ENCODE measurements at regions not wholly inside any gene's neighbourhood (a gene's known extent, or its start where the extent isn't known, plus 50 kb on each side); places are given as distances from the start of the nearest gene placed in this dataset.
A peak's percentile ranks its signal among the peaks of the same experiment; 100 is the strongest.
"Not testable (repeated sequence)": the region's sequence is repeated elsewhere in the genome, so short reads cannot be mapped to it uniquely, and the experiment has no call there.

DNA sequence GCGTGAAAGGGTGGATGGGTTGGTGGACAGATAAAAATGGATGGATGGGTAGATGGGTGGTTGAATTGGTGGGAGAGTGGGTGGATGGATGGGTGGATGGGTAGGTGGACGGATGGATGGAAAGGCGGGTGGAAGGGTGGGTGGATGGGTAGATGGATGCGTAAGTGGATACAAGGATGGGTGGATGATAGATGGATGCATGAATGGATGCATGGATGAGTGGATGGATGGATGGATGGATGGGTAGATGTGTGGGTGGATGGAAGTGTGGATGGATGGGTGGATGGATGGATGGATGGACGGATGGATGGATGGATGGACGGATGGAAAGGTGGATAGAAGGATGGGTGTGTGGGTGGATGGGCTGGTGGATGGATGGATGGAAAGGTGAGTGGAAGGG lies 77.0 kb upstream of the GRK3 start:
- no peak for DNase-seq (ENCODE audit: low read depth)

DNA sequence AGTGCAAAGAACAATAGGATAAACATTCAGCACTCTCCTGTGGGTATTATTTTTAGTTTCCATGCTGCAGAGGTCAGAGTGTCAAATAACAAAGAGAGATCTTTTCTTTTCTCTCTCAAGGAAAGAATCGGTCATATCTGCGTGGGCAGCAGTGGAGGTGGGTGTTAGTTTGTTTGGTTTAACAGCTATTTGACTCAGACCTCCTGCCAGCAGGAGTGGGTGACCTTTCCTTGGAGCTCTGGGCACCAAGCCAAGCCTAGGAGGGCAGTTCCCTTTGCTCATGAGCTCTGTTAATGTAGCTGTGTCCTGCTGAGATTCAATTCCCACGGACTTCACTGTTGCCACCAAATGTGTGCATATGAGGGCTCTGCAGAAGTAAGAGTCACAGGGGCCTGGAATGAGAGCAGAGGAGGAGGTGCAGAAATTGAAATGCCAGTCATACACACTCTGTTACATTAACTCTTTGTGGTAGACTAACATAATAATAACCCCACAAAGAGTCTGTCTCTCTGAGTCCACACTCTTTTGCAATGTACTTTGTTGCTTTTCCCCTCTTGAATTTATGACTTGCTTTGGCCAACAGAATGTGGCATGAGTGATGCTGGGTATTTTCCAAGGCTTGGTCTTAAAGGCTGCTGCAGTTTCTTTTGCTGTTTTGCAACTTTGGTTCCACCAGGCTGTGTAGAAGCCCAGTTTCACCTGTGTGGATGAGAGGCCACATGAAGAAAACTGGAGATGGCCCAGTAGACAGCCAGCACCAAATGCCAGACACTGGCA lies 76.0 kb upstream of the GRK3 start:
- DNase-seq (ENCODE audit: low read depth), result peak; percentile 58

DNA sequence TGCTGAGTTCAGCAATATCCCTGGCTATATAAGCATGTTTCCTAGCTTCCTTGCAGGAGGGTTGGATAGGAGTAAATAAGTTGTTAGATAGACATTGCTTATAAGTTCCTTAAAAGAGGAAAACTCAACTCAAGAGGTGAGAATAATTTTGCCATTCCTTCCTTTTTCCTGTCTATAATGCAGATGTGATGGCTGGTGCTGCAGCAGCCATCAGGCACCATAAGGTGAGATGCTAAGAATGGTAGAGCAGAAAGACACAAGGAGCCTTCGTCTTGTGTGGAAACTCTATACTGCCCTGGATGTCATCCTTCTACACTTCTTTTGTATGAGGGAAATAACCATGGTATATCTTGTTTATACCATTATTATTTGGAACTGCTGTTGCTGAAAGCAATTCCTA lies 74.5 kb upstream of the GRK3 start:
- DNase-seq (ENCODE audit: low read depth), result no peak

DNA sequence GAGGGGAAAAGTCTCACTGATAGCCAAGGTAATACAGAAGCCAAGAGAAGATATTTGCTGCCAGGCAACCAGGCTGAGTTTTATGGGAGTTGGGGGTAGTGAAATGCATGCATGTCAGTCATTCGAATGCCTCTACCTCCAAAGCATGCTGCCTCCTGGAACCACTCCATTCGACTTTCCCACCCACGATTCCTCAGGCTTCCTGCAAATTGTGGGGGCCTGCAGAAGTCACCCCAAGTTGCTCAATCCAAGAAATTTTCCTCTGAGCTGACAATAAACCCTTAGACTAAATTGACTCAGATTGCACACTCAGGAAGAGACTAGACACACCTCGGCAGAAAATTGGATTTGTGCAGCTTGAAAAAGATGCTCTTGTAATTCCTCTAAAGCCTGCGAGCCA lies 73.6 kb upstream of the GRK3 start:
- DNase-seq (ENCODE audit: low read depth), result no peak

DNA sequence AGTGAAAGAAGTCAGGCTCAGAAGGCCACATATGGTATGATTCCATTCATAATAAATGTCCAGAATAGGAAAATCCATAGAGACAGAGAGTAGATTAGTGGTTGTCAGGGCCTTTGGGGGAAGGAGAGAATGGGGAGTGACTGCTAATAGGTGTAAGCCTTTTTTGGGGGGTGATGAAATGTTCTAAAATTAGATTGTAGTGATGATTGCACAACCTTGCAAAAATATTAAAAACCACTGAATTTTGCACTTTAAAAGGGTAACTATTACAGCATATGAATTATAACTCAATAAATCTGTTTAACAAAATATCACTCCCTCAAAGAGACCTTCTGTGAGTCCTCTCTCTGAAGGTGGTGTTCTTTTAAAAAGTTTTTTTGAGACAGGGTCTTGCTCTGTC lies 72.3 kb upstream of the GRK3 start:
- DNase-seq (ENCODE audit: low read depth), result no peak

DNA sequence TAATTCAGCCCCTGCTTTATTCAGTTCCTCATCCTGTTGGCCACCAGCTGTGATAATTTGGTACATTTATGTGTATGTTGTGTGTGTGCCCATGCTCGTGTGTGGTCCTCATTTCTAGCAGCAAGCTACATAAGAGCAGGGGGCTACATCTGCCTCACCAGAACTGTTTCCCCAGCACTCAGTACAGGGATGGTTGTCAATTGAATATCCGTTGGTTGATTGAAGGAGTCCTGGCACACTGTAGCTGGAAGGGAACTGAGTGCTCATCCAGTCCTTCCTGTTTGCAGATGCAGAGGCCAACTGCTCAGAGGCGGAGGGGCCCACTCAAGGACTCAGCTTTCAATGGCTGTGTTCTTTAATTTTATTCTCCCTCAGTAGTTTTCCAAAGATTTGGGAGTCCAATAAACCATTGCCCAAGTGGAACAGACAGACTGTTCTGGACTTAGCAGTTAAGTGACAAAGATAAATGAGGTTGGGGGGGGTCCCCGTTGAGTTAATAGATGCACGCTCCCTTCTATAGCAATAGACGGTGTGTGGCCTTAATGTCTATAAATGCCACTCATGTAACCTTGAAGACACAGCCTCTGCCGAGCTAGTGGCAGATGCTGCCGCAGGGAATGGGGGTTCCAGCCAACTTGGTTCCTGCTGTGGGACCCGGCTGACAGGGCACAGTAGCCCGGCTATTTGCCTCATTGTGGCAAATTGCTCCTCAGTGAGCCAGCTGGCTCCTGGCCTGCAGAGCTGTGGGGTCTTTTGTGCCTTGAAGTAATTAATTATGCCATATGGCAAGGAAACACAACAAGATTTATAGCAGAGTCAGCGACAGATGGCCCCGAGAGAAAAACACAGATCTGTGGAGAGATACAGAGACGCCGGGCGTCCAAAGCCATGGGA lies 71.4 kb upstream of the GRK3 start:
- DNase-seq (ENCODE audit: low read depth), result no peak

DNA sequence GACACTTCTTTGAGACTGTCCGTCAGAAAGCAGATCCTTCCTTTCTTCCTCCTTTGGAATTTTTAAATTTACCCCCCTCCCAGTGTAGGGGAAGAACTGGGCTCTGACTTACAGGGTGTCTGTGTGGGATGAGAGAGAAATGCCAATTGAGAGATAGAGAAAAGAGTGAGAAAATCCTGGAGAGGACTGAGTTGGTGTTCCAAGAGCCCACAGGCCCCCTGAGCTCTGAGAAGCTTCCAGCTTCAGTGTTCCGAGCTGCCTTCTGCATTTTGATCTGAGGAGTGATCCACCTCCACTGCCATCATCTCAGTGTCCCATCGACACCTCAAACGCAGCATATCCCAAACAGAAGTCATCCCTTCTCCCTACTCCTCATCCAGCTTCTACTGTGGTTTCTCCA lies 70.7 kb upstream of the GRK3 start:
- no peak for DNase-seq (ENCODE audit: low read depth)

DNA sequence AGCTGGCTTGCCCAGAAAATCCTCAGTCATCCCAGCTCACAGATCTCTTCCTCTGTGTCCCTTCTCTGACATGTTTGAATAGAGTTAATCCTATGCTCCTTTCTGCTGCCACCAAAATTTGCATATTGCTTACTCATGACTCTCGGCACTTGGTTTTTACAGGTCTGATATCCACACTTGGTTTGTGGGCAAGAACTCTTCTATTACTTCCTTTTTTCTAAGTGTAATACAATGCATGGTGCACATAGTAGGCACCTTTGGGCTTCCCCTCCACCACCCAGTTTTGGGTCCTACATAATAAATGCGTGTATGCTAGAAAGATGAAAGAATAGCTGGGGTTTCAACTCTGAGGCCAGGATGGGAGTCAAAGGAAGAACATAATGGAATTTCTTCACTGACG lies 69.7 kb upstream of the GRK3 start:
- no peak for DNase-seq (ENCODE audit: low read depth)

DNA sequence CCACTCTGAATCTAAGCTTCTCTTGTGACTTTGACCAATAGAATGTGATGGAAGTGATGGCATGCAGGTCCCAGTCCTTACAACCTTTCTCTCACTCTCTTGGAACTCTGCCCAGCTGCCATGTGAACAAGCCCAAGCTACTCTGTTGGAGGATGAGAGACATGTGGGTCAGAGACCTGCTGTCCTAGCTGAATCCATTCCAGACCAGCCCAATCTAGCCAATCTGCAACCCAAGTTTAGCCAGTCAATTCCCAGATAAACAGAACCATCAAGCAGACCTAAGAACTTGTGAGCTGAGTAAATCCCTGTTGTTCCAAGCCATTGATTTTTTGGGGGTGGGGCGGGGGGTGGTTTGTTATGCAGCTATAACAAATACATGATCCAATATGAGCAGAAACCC lies 69.2 kb upstream of the GRK3 start:
- DNase-seq (ENCODE audit: low read depth), result no peak

DNA sequence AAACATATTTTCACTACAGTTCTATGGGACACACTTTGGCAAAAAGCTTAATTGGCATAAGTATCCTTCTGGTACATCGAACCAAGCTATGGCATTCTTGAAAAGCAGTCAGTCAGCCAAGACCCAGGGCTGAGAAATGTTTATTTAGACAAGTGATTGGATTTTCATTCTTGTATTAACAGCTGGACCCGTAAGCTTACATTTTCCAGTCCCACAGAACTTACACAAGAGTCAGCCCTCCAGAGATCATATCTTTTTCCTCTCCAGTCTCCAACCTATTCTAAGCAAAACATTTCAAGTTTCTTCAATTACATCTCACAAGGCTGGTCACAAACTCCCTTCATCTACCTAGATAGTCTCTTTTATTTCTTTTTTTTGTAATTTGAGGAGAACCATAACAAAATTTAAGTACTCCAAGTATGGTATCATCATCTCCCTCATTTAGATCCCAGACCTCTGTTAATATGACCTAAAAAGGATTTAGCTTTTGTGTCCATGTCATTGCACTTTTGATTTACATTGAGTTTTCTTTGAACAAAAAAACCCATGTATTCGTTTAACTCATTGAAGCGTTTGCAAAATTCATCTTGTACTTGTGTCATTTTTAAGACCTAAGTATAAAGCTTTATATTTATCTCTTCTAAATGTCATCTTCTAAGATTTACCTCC lies 67.9 kb upstream of the GRK3 start:
- DNase-seq (ENCODE audit: low read depth), result no peak

DNA sequence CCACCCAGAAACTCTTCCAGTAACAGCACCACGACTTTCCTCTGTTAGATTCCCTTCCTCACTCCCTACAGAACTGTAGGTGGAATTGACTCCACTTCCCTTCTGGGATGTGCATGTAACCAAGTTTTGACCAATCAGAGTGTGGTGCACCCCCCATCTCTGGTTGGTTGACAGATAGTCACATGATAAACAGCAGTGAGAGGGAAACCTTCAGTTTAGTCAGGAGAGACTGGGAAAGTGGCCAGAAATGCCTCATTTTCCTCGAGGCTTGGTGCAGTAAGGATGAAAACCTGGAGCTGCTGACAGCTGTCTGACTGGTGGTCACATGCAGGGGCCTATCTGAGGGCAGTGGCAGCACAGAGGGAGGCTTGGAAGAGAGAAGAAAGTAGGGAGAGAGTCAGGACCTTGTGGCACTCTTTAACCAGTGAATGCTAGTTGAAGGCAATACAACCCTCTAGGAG lies 67.3 kb upstream of the GRK3 start:
- DNase-seq (ENCODE audit: low read depth), result peak; percentile 32

DNA sequence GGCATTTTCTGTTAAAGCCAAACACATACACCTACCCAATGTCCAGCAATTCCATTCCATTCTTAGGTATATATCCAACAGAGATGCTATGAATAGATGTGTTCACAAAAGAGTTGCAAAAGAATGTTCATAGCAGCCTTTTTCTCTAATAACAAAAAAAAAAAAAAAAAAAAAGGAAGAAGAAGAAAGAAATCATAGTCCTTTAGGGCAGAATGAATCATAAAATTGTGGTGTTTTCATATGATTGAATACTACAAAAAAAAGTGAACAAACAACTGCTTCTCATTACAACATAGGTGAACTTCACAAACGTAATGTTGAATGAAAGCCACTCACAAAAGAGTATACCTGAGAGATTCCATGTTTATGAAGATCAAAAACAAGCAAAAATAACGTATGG lies 66.8 kb upstream of the GRK3 start:
- DNase-seq (ENCODE audit: low read depth), result no peak

DNA sequence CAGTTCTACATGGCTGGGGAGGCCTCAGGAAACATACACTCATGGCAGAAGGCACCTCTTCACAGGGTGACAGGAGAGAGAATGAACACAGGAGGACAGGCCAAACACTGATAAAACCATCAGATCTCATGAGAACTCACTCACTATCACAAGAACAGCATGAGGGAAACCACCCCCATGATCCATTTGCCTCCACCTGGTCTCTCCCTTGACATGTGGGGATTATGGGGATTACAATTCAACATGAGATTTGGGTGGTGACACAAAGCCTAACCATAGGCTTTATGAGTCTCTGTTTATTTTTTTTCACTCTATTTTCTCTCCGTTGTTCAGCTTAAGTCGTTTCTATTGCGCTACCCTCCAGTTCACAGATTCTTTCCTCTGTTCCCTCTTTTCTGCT lies 63.8 kb upstream of the GRK3 start:
- DNase-seq (ENCODE audit: low read depth), result not testable (repeated sequence)

DNA sequence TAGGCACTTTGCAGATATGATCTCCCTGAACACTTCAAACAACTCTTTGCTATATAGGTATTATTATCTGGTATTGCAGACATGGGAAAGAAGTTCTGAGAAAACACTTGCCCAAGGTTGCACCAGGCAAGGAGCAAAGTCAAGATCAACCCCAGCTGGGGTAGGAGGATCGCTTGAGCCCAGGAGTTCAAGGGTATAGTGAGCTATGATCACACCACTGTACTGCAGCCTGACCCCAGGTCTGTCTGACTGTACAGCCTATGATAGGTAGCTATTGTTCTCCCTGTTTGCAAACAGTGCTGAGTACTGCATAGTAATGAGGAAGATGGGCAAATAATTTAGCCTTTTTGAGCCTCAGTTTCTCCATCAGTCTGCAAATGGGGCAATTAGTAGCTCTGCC lies 60.5 kb upstream of the GRK3 start:
- not testable (repeated sequence) for DNase-seq (ENCODE audit: low read depth)

DNA sequence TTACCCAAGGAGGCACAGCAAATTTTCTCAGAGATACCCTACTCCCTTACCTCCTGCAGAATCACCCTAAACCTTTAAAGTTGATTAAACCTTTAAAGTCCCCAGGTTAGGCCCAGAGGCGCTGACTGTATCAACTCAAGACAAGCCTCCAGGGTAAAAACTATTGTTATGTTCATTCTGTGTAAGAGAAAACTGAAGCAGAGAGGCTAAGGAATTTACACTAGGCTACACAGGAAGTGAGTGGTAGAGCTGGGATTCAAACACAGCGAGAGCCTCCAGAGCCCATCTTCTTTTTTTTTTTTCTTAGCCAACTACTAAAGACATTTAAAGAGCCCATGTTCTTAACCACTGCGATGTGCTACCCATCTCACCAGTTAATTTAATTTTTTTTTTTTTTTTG lies 56.3 kb upstream of the GRK3 start:
- DNase-seq (ENCODE audit: low read depth), result no peak

DNA sequence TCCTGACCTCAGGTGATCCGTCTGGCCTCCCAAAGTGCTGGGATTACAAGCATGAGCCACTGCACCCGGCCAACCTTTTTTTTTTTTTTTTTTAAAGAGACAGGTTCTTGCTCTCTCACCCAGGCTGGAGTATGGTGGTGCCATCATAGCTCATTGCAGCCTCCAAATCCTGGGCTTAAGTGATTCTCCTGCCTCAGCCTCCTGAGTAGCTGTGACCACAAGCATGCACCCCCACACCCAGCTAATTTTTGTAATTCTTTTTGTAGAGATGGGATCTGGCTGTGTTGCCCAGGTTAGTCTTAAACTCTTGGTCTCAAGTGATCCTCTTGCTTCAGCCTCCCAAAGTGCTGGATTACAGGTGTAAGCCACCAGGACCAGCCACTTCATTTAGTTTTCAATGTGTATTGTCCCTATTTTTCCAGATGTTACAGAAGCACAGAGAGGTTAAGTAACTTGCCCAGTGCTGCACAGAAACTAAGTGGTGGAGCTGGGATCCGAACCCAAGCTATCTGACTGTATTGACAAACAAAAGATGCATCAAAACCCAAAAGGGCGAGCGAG lies 55.6 kb upstream of the GRK3 start:
- no peak for DNase-seq (ENCODE audit: low read depth)

DNA sequence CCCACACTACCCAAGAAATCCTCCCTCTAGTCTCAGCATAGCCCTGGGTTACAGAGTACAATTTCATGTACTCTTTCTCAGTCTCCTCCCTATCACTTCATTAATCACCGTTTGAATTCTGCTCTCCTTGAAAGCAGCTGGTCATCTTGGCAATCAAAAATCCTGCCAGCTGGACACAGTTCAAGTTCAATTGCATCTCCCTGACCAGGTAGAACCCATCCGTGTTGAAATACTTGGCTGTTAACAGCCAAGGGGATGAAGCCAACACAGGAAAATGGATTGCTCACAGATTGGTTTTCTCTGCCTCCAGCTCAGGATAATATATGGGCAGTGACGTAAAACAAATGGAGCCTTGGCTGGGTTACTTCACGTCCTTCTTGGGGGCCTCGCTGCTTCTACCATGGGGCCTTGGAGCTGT lies 55.1 kb upstream of the GRK3 start:
- DNase-seq (ENCODE audit: low read depth), result no peak

DNA sequence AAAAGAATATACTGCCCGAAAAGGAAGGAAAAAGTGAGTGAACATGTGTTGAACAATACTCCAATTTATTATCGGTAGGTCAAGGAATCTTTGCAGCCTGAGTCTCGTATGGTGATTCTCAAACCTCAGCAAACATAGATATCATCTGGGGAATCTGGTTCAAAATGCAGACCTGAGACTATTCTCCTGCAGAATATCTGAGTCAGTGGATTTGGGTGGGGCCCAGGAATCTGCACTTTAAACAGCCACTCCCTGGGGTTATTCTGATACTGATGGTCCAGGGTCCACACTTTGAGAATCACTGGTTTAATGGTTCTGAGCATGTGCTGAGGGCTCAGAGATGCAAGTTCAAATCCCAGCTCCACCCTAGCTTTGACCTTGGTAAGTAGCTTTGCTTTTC lies 53.6 kb upstream of the GRK3 start:
- DNase-seq (ENCODE audit: low read depth), result no peak

DNA sequence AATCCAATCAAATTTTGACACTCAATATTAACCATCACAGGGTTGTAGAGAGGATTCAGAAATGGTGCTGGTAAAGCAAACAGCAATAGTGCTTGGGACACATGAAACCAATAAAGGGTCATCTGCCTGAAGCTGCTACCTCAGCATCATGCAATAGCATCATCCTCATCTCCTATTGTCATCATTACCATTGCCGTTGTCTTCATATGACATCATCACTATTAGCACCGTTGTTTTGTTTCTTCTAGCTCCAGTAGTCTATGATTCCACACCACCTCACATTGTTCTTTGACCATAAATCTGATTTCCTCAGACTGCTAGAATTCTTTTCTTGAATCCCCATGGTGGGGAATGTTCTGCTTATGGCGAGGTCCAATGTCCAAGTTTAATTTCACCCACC lies 52.8 kb upstream of the GRK3 start:
- no peak for DNase-seq (ENCODE audit: low read depth)

DNA sequence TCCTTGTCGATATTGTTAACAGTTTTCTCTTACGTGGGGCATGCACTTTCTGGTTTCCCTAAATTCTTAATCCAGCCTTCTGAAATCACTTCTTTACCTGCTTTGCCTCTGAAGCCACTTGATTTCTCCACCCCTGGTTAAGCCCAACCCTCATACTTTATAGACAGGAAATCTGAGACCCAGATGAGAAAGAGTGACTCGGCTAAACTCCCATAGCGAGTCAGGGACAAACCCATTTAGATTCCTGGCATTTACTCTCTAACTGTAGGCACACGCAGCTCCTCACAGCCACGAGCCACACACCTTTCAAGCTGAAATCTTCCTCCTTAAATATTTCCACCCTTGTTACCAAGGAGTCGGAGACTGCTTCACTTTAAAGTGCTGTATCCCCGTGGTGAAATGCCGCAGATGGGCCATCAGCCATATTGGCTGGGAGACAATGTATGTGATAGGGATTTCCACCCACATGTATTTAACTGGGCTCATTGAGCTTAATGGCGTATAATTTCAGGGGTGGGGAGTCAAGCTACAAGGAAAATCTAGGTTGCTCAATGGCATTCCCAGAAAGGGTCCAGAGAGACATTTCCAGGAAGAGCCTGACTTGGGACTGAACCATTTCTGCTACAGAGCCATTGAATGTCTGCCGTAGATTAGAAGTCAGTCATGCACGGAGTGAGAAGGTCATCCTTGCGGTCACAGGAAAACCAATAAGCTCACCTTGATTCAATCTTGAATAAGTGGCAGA lies 49.9 kb upstream of the GRK3 start:
- DNase-seq (ENCODE audit: low read depth), result no peak

Data from HT1080 (cell line).